Astrocyte (in vitro differentiated cells and primary cell): ENCODE measurements at regions not wholly inside any gene's neighbourhood (a gene's known extent, or its start where the extent isn't known, plus 50 kb on each side); places are given as distances from the start of the nearest gene placed in this dataset.

Experiments
- EZH2 ChIP-seq: IDR thresholded peaks from 2 replicates; pipeline ENCODE4 v1.6.1; 2012; ENCODE audit warnings: mild to moderate bottlenecking, low read length, inconsistent platforms; ENCODE audit not compliant: insufficient read depth
- TF ChIP-seq, protein P1 (sequence below): IDR thresholded peaks from 2 replicates; pipeline ENCODE4 v1.5.1; 2011; ENCODE audit warnings: low read depth, mild to moderate bottlenecking, inconsistent platforms, low read length, moderate library complexity; ENCODE audit not compliant: insufficient read depth

DNA sequence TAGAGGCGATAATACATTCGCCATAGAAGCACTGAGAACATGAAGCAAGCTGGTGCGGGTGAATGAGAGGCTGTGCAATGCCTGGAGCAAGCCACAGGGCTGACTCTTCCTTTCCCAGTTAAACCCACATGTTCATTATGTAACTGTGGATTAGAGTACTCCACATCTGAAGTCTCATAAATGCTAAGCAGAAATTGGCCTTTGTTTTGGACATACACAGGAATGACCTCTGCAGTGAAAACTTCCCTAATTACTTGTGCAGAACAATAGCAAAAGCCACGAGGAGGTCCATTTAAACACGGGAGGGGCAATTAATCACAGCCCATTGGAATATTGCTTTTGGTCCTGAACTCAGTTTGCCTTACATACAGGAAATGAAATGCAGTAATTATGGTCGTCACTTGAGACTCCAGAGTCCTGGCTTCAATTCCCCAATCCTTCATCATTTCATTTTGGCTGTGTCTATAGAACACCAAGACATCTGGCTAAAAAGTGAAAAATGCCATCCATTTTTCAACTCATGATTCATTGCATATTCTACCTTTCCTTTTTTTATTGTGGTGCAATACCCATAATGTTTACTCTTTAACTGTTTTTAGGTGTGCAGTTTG, 78.7 kb upstream of the CXCL12 start:
- TF ChIP-seq, protein P1, sequence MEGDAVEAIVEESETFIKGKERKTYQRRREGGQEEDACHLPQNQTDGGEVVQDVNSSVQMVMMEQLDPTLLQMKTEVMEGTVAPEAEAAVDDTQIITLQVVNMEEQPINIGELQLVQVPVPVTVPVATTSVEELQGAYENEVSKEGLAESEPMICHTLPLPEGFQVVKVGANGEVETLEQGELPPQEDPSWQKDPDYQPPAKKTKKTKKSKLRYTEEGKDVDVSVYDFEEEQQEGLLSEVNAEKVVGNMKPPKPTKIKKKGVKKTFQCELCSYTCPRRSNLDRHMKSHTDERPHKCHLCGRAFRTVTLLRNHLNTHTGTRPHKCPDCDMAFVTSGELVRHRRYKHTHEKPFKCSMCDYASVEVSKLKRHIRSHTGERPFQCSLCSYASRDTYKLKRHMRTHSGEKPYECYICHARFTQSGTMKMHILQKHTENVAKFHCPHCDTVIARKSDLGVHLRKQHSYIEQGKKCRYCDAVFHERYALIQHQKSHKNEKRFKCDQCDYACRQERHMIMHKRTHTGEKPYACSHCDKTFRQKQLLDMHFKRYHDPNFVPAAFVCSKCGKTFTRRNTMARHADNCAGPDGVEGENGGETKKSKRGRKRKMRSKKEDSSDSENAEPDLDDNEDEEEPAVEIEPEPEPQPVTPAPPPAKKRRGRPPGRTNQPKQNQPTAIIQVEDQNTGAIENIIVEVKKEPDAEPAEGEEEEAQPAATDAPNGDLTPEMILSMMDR: no peak
- no peak for TF ChIP-seq EZH2
